Stomach (tissue), 4 donors: ENCODE measurements at regions not wholly inside any gene's neighbourhood (a gene's known extent, or its start where the extent isn't known, plus 50 kb on each side); places are given as distances from the start of the nearest gene placed in this dataset.

Source experiments
- EP300 ChIP-seq: sonication (generic); formaldehyde crosslinking; IDR thresholded peaks from one replicate; pipeline ENCODE4 v1.6.1; 2017; ENCODE audit warnings: antibody characterized with exemption
- POLR2A ChIP-seq, 4 donors: fragments of 450-650 bp; IDR thresholded peaks; one replicate each; pipeline ENCODE4 v1.6.1; 2016; ENCODE audit warnings: antibody characterized with exemption in 4 of 4, control low read depth in 2 of 4, mild to moderate bottlenecking in 1 of 4, moderate library complexity in 1 of 4
- POLR2AphosphoS5 ChIP-seq, 3 donors: sonication (generic); formaldehyde crosslinking; IDR thresholded peaks; one replicate each; pipeline ENCODE4 v1.6.1; 2016; ENCODE audit warnings: antibody characterized with exemption in 3 of 3
- TF ChIP-seq, protein P1 (sequence below), 7 experiments: fragments of 450-650 bp in 4 of 7; fragments of 200-600 bp in 3 of 7; sonication (generic) in 3 of 7; IDR thresholded peaks; one replicate each; pipeline ENCODE4 v1.5.1; 2016 to 2019; ENCODE audit warnings: antibody characterized with exemption in 7 of 7, control low read depth in 2 of 7, mild to moderate bottlenecking in 1 of 7

DNA sequence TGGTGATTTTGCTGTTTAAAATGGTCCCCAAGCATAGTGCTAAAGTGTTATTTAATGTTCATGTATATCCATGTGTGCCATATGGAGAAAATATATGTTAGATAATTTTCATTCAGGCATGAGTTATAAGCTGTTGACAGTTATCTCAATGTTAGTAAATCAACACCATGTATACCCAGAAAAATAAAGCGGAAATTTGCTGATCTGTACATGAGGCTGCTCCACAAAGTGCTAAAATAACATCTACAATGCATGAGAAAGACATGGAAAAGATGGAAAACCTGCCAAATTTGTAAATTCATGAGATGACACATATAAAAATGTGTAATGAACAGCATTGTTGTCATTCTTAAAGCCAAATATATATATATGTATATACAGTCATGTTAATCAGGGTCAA is 1199.2 kb downstream of the FSCB start:
- TF ChIP-seq, protein P1, sequence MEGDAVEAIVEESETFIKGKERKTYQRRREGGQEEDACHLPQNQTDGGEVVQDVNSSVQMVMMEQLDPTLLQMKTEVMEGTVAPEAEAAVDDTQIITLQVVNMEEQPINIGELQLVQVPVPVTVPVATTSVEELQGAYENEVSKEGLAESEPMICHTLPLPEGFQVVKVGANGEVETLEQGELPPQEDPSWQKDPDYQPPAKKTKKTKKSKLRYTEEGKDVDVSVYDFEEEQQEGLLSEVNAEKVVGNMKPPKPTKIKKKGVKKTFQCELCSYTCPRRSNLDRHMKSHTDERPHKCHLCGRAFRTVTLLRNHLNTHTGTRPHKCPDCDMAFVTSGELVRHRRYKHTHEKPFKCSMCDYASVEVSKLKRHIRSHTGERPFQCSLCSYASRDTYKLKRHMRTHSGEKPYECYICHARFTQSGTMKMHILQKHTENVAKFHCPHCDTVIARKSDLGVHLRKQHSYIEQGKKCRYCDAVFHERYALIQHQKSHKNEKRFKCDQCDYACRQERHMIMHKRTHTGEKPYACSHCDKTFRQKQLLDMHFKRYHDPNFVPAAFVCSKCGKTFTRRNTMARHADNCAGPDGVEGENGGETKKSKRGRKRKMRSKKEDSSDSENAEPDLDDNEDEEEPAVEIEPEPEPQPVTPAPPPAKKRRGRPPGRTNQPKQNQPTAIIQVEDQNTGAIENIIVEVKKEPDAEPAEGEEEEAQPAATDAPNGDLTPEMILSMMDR (IDR thresholded peaks at IDR 0.05) = no peak
- TF ChIP-seq POLR2A (IDR thresholded peaks at IDR 0.05) = no peak
- no peak for TF ChIP-seq EP300
- TF ChIP-seq POLR2AphosphoS5 (IDR thresholded peaks at IDR 0.05) = no peak
